ENCODE measurements at regions not wholly inside any gene's neighbourhood (a gene's known extent, or its start where the extent isn't known, plus 50 kb on each side); places are given as distances from the start of the nearest gene placed in this dataset.

GRCh38 chr15:37744521-37744920 is 189.9 kb upstream of the TMCO5A start:
- in situ Hi-C loops (cut with HindIII; ENCODE audit: low sequenced_read_pairs), result no loop called here
- no peak overlapping the region for H3K4me3 ChIP-seq (ENCODE audit: low read depth, low read length)
- TF ChIP-seq, protein P1, sequence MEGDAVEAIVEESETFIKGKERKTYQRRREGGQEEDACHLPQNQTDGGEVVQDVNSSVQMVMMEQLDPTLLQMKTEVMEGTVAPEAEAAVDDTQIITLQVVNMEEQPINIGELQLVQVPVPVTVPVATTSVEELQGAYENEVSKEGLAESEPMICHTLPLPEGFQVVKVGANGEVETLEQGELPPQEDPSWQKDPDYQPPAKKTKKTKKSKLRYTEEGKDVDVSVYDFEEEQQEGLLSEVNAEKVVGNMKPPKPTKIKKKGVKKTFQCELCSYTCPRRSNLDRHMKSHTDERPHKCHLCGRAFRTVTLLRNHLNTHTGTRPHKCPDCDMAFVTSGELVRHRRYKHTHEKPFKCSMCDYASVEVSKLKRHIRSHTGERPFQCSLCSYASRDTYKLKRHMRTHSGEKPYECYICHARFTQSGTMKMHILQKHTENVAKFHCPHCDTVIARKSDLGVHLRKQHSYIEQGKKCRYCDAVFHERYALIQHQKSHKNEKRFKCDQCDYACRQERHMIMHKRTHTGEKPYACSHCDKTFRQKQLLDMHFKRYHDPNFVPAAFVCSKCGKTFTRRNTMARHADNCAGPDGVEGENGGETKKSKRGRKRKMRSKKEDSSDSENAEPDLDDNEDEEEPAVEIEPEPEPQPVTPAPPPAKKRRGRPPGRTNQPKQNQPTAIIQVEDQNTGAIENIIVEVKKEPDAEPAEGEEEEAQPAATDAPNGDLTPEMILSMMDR (IDR thresholded peaks at IDR 0.05; ENCODE audit: low read depth, low read length, missing control alignments), result no peak
- no peak for DNase-seq (ENCODE audit: low read depth)

GRCh38 chr15:37751401-37751800 is 183.0 kb upstream of the TMCO5A start:
- no peak overlapping the region for H3K4me3 ChIP-seq (ENCODE audit: low read depth, low read length)
- DNase-seq (ENCODE audit: low read depth), result no peak
- TF ChIP-seq, protein P1 (IDR thresholded peaks at IDR 0.05; ENCODE audit: low read depth, low read length, missing control alignments), result no peak
- in situ Hi-C loops (cut with HindIII; ENCODE audit: low sequenced_read_pairs), result no loop called here

DNA sequence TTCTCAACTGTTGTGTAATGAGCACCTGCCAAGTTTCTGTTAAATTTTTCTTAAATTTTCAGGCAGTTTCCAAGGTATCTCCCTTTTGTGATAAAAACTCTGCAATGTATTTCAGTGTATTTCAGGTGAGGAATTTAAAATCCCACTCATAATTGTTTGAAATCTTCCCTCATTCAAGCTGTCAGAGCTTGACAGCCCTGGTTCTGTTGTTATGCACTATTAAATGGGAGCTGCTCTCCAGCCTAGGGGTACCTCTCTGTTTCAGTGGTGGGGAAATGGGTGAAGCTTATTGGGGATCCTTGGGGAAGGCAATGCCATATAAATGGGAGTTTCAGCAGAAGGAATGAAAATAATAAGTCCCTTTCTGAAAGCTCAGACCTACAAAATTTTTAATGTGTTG is 178.0 kb upstream of the TMCO5A start:
- H3K4me3 ChIP-seq (ENCODE audit: low read depth, low read length), result no peak overlapping the region
- in situ Hi-C loops (cut with HindIII; ENCODE audit: low sequenced_read_pairs), result no loop called here
- DNase-seq (ENCODE audit: low read depth), result no peak
- TF ChIP-seq, protein P1 (IDR thresholded peaks at IDR 0.05; ENCODE audit: low read depth, low read length, missing control alignments), result no peak

DNA sequence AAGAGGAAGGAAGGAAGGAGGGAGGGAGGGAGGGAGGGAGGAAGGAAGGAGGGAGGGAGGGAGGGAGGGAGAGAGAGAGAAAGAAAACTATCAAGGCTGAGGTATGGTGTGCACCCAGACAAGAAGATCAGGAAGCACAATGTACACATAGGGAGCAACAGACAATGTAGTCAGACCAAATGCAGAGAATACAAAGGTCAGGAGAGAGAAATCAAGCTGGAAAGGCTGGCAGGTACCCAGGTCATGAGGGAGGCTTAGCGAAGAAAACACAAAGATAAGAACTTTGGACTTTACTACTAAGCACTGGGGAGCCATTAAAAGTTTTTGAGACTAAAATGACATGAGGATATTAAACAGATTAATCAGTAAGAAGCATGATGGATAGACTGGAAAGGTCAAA is 176.0 kb upstream of the TMCO5A start:
- H3K4me3 ChIP-seq (ENCODE audit: low read depth, low read length), result no peak overlapping the region
- TF ChIP-seq, protein P1 (IDR thresholded peaks at IDR 0.05; ENCODE audit: low read depth, low read length, missing control alignments), result no peak
- no peak for DNase-seq (ENCODE audit: low read depth)
- in situ Hi-C loops (cut with HindIII; ENCODE audit: low sequenced_read_pairs), result no loop called here

- no peak overlapping the region for H3K4me3 ChIP-seq (ENCODE audit: low read depth, low read length)
- peak; percentile 28 for DNase-seq (ENCODE audit: low read depth)
- in situ Hi-C loops (cut with HindIII; ENCODE audit: low sequenced_read_pairs), result no loop called here
- TF ChIP-seq, protein P1 (IDR thresholded peaks at IDR 0.05; ENCODE audit: low read depth, low read length, missing control alignments), result peak; percentile 69
These were observed 169.7 kb upstream of the TMCO5A start for GRCh38 chr15:37764733-37765191.

- H3K4me3 ChIP-seq (ENCODE audit: low read depth, low read length), result no peak overlapping the region
- DNase-seq (ENCODE audit: low read depth), result no peak
- in situ Hi-C loops (cut with HindIII; ENCODE audit: low sequenced_read_pairs), result no loop called here
- TF ChIP-seq, protein P1 (IDR thresholded peaks at IDR 0.05; ENCODE audit: low read depth, low read length, missing control alignments), result no peak
These were observed 168.7 kb upstream of the TMCO5A start for GRCh38 chr15:37765786-37766185.
